WI38 (cell line): ENCODE measurements at regions not wholly inside any gene's neighbourhood (a gene's known extent, or its start where the extent isn't known, plus 50 kb on each side); places are given as distances from the start of the nearest gene placed in this dataset.

Experiments used
- H3K4me3 ChIP-seq: 2 replicates; pipeline ENCODE4 v1.5.1; 2011; ENCODE audit warnings: low read depth, mild to moderate bottlenecking, control low read depth, low read length
- CTCF ChIP-seq: IDR thresholded peaks from 2 replicates; pipeline ENCODE4 v1.5.1; 2012; ENCODE audit warnings: low read depth, mild to moderate bottlenecking, control low read depth, low read length

GRCh38 chr1:50332941-50333594, 90.2 kb downstream of the DMRTA2 start:
- peak overlapping the region; percentile 35 for H3K4me3 ChIP-seq
- peak; percentile 65 for TF ChIP-seq CTCF

- TF ChIP-seq CTCF: no peak
These were observed 93.8 kb downstream of the DMRTA2 start for GRCh38 chr1:50329332-50329932.

GRCh38 chr1:50328552-50328951, 94.7 kb downstream of the DMRTA2 start:
- no peak overlapping the region for H3K4me3 ChIP-seq
- TF ChIP-seq CTCF: no peak

More at GRCh38 chr1:50329332-50329932, 93.8 kb downstream of the DMRTA2 start:
- H3K4me3 ChIP-seq: no peak overlapping the region

DNA sequence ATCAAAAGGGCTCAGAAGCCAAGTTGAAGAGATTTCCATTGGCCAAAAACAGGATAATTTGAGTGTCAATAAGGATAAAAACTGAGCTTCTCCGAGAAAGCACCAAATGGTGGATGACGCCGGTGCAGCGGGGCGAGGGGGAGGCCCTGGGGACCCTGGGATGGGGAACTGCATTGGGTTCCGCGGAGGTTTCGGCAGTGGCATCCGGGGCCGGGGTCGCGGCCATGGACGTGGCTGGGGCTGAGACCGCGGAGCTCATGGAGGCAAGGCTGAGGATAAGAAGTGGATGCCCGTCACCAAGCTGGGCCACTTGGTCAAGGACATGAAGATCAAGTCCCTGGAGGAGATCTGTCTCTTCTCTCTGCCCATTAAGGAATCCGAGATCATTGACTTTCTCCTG, 97.2 kb downstream of the DMRTA2 start:
- TF ChIP-seq CTCF: no peak
- H3K4me3 ChIP-seq: no peak overlapping the region

GRCh38 chr1:50322579-50322978, 100.7 kb downstream of the DMRTA2 start:
- no peak overlapping the region for H3K4me3 ChIP-seq
- TF ChIP-seq CTCF: no peak

- H3K4me3 ChIP-seq: no peak overlapping the region
- TF ChIP-seq CTCF: no peak
These were observed 104.8 kb downstream of the DMRTA2 start for GRCh38 chr1:50318428-50318827.

- TF ChIP-seq CTCF: no peak
- H3K4me3 ChIP-seq: no peak overlapping the region
These were observed 114.4 kb downstream of the DMRTA2 start for GRCh38 chr1:50308878-50309277.
